H1 (cell line): ENCODE measurements at regions not wholly inside any gene's neighbourhood (a gene's known extent, or its start where the extent isn't known, plus 50 kb on each side); places are given as distances from the start of the nearest gene placed in this dataset.

Experiments
- PHF8 ChIP-seq: fragments of 200-600 bp; sonication (generic); conservative IDR thresholded peaks from 2 replicates; pipeline ENCODE4 v1.7.1; 2012; ENCODE audit warnings: low read depth, mild to moderate bottlenecking, inconsistent platforms, low read length, moderate library complexity
- SP2 ChIP-seq: IDR thresholded peaks from 2 replicates; pipeline ENCODE4 v1.6.1; 2012; ENCODE audit warnings: mild to moderate bottlenecking, low read length, inconsistent platforms

DNA sequence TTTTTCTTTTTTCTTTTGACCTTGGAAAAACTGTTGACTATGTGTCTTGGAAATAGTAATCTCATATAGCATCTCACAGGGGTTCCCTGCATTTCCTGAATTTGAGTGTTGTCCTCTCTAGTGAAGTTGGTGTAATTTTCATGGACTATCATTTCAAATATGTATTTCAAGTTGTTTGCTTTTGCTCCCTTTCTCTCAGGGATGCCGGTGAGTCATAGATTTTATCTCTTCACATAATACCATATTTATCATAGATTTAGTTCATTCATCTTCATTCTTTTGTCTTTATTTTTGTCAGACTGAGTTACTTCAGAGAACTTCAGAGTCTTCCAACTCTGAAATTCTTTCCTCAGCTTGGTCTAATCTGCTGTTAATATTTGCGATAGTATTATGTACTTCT is 1320.6 kb downstream of the LRFN5 start (continued):
- no peak for TF ChIP-seq PHF8
- TF ChIP-seq SP2 = no peak
